Natural killer cell (primary cell): ENCODE measurements at regions not wholly inside any gene's neighbourhood (a gene's known extent, or its start where the extent isn't known, plus 50 kb on each side); places are given as distances from the start of the nearest gene placed in this dataset.

Experiments
- ATAC-seq, 3 donors: fragments of 150-1000 bp in 2 of 3; fragments of 200-7000 bp in 1 of 3; cut with Tn5 transposase; 1 replicate in 1 of 3; 2 replicates in 2 of 3; pipeline ENCODE4 v1.10.0; 2021; ENCODE audit warnings: mild to moderate bottlenecking in 2 of 3, moderate library complexity in 2 of 3
- DNase-seq, 2 donors: peaks; one replicate each; pipeline versions ENCODE4 v3.0.0 to v3.0.0-alpha.2; 2013 to 2021; ENCODE audit warnings: mixed read lengths in 1 of 2
- H3K27ac ChIP-seq: one replicate; pipeline ENCODE4 v1.5.1; 2013; ENCODE audit warnings: mild to moderate bottlenecking, low read length
- H3K27me3 ChIP-seq: one replicate; pipeline ENCODE4 v1.6.1; 2013; ENCODE audit warnings: low read length; ENCODE audit not compliant: control insufficient read depth, insufficient read depth
- H3K36me3 ChIP-seq: one replicate; pipeline ENCODE4 v1.6.1; 2013; ENCODE audit warnings: low read length; ENCODE audit not compliant: control insufficient read depth, insufficient read depth
- H3K4me1 ChIP-seq: one replicate; pipeline ENCODE4 v1.6.1; 2013; ENCODE audit warnings: low read length; ENCODE audit not compliant: control insufficient read depth, insufficient read depth
- H3K4me3 ChIP-seq: one replicate; pipeline ENCODE4 v1.5.1; 2013; ENCODE audit warnings: low read length
- H3K9me3 ChIP-seq: one replicate; pipeline ENCODE4 v1.6.1; 2013; ENCODE audit warnings: low read length; ENCODE audit not compliant: control insufficient read depth, insufficient read depth
- H3K27ac Mint-ChIP-seq, 2 donors: one replicate each; pipeline ENCODE4 v1.8.0; 2022; ENCODE audit warnings: mild to moderate bottlenecking in 2 of 2, mixed read lengths in 2 of 2, moderate library complexity in 1 of 2
- H3K27me3 Mint-ChIP-seq, 2 donors: one replicate each; pipeline ENCODE4 v1.8.0; 2022; ENCODE audit warnings: low read depth in 2 of 2, mixed read lengths in 2 of 2
- H3K36me3 Mint-ChIP-seq: one replicate; pipeline ENCODE4 v1.8.0; 2022; ENCODE audit warnings: mixed read lengths
- H3K4me1 Mint-ChIP-seq, 2 donors: one replicate each; pipeline ENCODE4 v1.8.0; 2022; ENCODE audit warnings: mixed read lengths in 2 of 2
- H3K4me3 Mint-ChIP-seq: one replicate; pipeline ENCODE4 v1.8.0; 2022; ENCODE audit warnings: mild to moderate bottlenecking, moderate library complexity, mixed read lengths
- H3K9me3 Mint-ChIP-seq, 2 donors: one replicate each; pipeline ENCODE4 v1.8.0; 2022; ENCODE audit warnings: mixed read lengths in 2 of 2
- CTCF ChIP-seq: fragments of 200-600 bp; IDR thresholded peaks from one replicate; pipeline ENCODE4 v1.8.0; 2022; ENCODE audit warnings: antibody characterized with exemption
- WGBS: methylation state at CpG from one replicate; pipeline ENCODE4 v1.1.7; 2013; ENCODE audit warnings: missing lambda C conversion rate; ENCODE audit not compliant: insufficient coverage; 5-methylcytosine and 5-hydroxymethylcytosine counted together
- intact Hi-C: fragments of 100-400 bp; cut with micrococcal nuclease; formaldehyde crosslinking; loops from one replicate; pipeline ENCODE4 v1.14.2; 2022

DNA sequence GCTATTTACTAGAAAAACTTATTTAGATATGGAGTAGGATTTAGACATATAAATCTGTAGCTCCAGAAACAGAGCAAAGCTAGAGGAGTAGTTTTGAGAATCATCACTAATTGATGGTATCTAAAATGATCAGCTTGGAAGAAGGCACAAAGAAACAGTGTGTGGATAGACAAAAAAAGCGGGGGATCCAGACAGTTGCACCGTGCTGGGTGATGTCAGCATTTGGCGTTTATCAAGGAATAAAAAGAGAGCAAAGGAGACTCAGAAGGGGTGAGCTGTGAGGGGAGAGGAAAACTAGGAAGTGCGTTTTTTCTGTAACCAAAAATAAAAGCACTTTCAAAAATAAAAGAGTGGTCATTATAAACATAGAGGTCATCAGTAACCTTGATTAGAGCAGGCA is 90.5 kb upstream of the GPRIN3 start:
- DNase-seq (no peak), ATAC-seq (no peak)
- no peaks in the 10 kb centered on the region for H3K36me3 Mint-ChIP-seq
- H3K27me3 Mint-ChIP-seq, result no peaks in the 10 kb centered on the region
- H3K27ac ChIP-seq, result no peak overlapping the region
- WGBS, result 54% methylated on average over 4 of the region's 4 CpGs
- no peaks in the 10 kb centered on the region for H3K27me3 ChIP-seq
- H3K4me1 Mint-ChIP-seq, result no peaks in the 10 kb centered on the region
- no peaks in the 10 kb centered on the region for H3K9me3 ChIP-seq
- intact Hi-C loops, result no loop called here
- no peak overlapping the region for H3K4me3 Mint-ChIP-seq
- no peaks in the 10 kb centered on the region for H3K9me3 Mint-ChIP-seq
- no peaks in the 10 kb centered on the region for H3K36me3 ChIP-seq
- H3K4me3 ChIP-seq, result no peak overlapping the region
- TF ChIP-seq CTCF, result no peak
- no peaks in the 10 kb centered on the region for H3K4me1 ChIP-seq
- no peak overlapping the region for H3K27ac Mint-ChIP-seq

DNA sequence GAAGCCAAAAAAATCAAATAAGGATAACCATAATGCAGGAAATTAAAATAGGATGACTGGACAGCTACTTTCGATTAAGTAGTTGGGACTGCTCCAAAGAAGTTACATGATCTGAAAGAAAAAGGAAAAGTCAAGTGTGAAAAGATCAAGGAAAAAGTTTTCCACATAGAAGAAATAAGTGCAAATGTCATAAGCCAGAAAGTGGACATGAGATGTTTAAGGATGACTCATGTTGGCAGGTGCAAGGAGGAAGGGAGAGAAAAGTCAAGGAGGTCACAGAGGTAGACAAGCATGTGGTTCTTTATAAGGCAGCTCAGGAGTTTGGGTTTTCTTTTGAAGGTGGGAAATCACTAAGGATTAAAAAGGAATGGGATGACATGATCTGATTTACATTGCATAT is 89.8 kb upstream of the GPRIN3 start:
- Mint-ChIP-seq H3K4me1 (no peaks in the 10 kb centered on the region), H3K4me3 (no peak overlapping the region), H3K27ac (no peak overlapping the region), H3K36me3 (no peaks in the 10 kb centered on the region), H3K27me3 (no peaks in the 10 kb centered on the region), H3K9me3 (no peaks in the 10 kb centered on the region)
- Histone ChIP-seq H3K27ac (no peak overlapping the region), H3K27me3 (no peaks in the 10 kb centered on the region), H3K4me3 (no peak overlapping the region), H3K4me1 (no peaks in the 10 kb centered on the region), H3K36me3 (no peaks in the 10 kb centered on the region), H3K9me3 (no peaks in the 10 kb centered on the region)
- no peak for DNase-seq
- TF ChIP-seq CTCF, result no peak
- ATAC-seq, result no peak
- intact Hi-C loops, result no loop called here
- WGBS, result 86% methylated on average over 1 of the region's 1 CpG

GRCh38 chr4:89382439-89382838 is 74.8 kb upstream of the GPRIN3 start:
- Mint-ChIP-seq H3K4me3 (no peak overlapping the region), H3K4me1 (no peaks in the 10 kb centered on the region), H3K27me3 (peaks cover 0 to 13% of the 10 kb centered on the region in 2 donors), H3K36me3 (no peaks in the 10 kb centered on the region), H3K27ac (no peak overlapping the region), H3K9me3 (peaks cover 0 to 4% of the 10 kb centered on the region in 2 donors)
- WGBS, result 91% methylated on average over 1 of the region's 2 CpGs
- no peak for DNase-seq
- no peaks in the 10 kb centered on the region for H3K9me3 ChIP-seq
- H3K36me3 ChIP-seq, result no peaks in the 10 kb centered on the region
- no peaks in the 10 kb centered on the region for H3K4me1 ChIP-seq
- H3K27ac ChIP-seq, result no peak overlapping the region
- no peaks in the 10 kb centered on the region for H3K27me3 ChIP-seq
- ATAC-seq, result no peak
- intact Hi-C loops, result no loop called here
- H3K4me3 ChIP-seq, result no peak overlapping the region
- TF ChIP-seq CTCF, result no peak

GRCh38 chr4:89380980-89381379 is 73.4 kb upstream of the GPRIN3 start:
- Mint-ChIP-seq H3K27me3 (peaks cover 0 to 7% of the 10 kb centered on the region in 2 donors), H3K4me3 (no peak overlapping the region), H3K27ac (no peak overlapping the region), H3K9me3 (peaks cover 0 to 4% of the 10 kb centered on the region in 2 donors), H3K36me3 (no peaks in the 10 kb centered on the region), H3K4me1 (peaks cover 0 to 4% of the 10 kb centered on the region in 2 donors)
- no peaks in the 10 kb centered on the region for H3K9me3 ChIP-seq
- H3K4me3 ChIP-seq, result no peak overlapping the region
- intact Hi-C loops, result no loop called here
- ATAC-seq (no peak), DNase-seq (no peak)
- 75% methylated on average over 1 of the region's 1 CpG for WGBS
- no peak for TF ChIP-seq CTCF
- H3K4me1 ChIP-seq, result no peaks in the 10 kb centered on the region
- H3K36me3 ChIP-seq, result no peaks in the 10 kb centered on the region
- H3K27ac ChIP-seq, result no peak overlapping the region
- H3K27me3 ChIP-seq, result no peaks in the 10 kb centered on the region
